ENCODE measurements at regions not wholly inside any gene's neighbourhood (a gene's known extent, or its start where the extent isn't known, plus 50 kb on each side); places are given as distances from the start of the nearest gene placed in this dataset.

GRCh38 chr6:81861281-81861680 lies 108.8 kb upstream of the TENT5A start:
- H3K36me3 ChIP-seq (ENCODE audit: control insufficient read depth, insufficient read depth, low read length) = no peaks in the 10 kb centered on the region
- no peaks in the 10 kb centered on the region for H3K9me3 ChIP-seq (ENCODE audit: control insufficient read depth, insufficient read depth, low read depth, low read length)
- no peak overlapping the region for H3K4me3 ChIP-seq (ENCODE audit: low read depth, low read length)
- no peak overlapping the region for H3K9ac ChIP-seq (ENCODE audit: low read length)
- no peaks in the 10 kb centered on the region for H3K27me3 ChIP-seq (ENCODE audit: control insufficient read depth, insufficient read depth, low read length)
- H3K27ac ChIP-seq (ENCODE audit: low read depth, low read length) = no peak overlapping the region
- H3K4me1 ChIP-seq (ENCODE audit: control insufficient read depth, insufficient read depth, low read length) = peaks cover 10% of the 10 kb centered on the region; the same call in 1 of the 2 replicates

DNA sequence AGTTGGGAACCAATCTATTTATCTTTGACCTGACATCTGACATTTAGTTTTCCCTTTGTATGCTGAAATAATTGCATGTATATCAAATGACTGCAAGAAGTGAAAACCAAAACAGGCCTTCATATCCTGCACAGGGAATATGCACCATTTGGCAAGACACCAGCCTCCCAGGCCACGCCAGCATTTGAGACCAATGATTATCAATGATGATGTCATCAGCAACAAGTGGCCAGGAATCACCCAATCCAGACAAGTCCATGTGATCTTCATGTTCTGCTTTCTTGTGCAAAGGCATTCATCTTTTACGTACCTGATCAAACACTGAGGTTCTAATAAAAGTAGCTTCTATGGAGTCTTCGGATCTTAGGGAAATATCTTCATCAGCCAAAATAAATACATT lies 107.4 kb upstream of the TENT5A start:
- Histone ChIP-seq H3K4me3 (ENCODE audit: low read depth, low read length) (no peak overlapping the region), H3K27me3 (ENCODE audit: control insufficient read depth, insufficient read depth, low read length) (no peaks in the 10 kb centered on the region), H3K4me1 (ENCODE audit: control insufficient read depth, insufficient read depth, low read length) (peaks cover 7% of the 10 kb centered on the region; the same call in 1 of the 2 replicates), H3K9me3 (ENCODE audit: control insufficient read depth, insufficient read depth, low read depth, low read length) (no peaks in the 10 kb centered on the region), H3K36me3 (ENCODE audit: control insufficient read depth, insufficient read depth, low read length) (no peaks in the 10 kb centered on the region), H3K9ac (ENCODE audit: low read length) (no peak overlapping the region), H3K27ac (ENCODE audit: low read depth, low read length) (no peak overlapping the region)

DNA sequence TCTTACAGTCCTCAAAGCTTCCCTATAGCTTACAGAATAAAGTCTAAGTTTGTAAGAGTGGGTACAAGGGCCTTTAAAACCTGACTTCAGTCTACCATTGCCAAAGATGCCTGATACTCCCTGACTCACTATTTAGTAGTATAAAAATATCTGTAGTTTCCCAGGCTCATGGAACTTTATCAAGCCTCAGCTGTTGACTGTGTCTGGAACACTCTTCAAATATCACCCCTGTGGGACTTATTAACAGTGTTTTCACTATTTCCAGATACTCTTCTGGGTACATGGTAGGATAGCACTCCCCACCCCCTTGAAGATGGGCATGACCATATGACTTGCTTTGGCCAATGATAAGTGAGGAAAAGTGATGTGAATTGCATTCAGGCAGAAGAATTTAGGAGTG lies 105.3 kb upstream of the TENT5A start:
- H3K36me3 ChIP-seq (ENCODE audit: control insufficient read depth, insufficient read depth, low read length) = no peaks in the 10 kb centered on the region
- H3K9me3 ChIP-seq (ENCODE audit: control insufficient read depth, insufficient read depth, low read depth, low read length) = no peaks in the 10 kb centered on the region

GRCh38 chr6:81856872-81857271 lies 104.4 kb upstream of the TENT5A start:
- no peaks in the 10 kb centered on the region for H3K4me1 ChIP-seq (ENCODE audit: control insufficient read depth, insufficient read depth, low read length)
- no peak overlapping the region for H3K4me3 ChIP-seq (ENCODE audit: low read depth, low read length)
- H3K27ac ChIP-seq (ENCODE audit: low read depth, low read length) = no peak overlapping the region
- no peaks in the 10 kb centered on the region for H3K36me3 ChIP-seq (ENCODE audit: control insufficient read depth, insufficient read depth, low read length)
- no peak overlapping the region for H3K9ac ChIP-seq (ENCODE audit: low read length)
- H3K27me3 ChIP-seq (ENCODE audit: control insufficient read depth, insufficient read depth, low read length) = no peaks in the 10 kb centered on the region
- H3K9me3 ChIP-seq (ENCODE audit: control insufficient read depth, insufficient read depth, low read depth, low read length) = no peaks in the 10 kb centered on the region

More for the DNA sequence above, 105.3 kb upstream of the TENT5A start:
- Histone ChIP-seq H3K4me3 (ENCODE audit: low read depth, low read length) (no peak overlapping the region), H3K27me3 (ENCODE audit: control insufficient read depth, insufficient read depth, low read length) (no peaks in the 10 kb centered on the region), H3K27ac (ENCODE audit: low read depth, low read length) (no peak overlapping the region), H3K4me1 (ENCODE audit: control insufficient read depth, insufficient read depth, low read length) (0 out of 2 replicates have a peak, but pooled peaks cover under 1% of the 10 kb centered on the region), H3K9ac (ENCODE audit: low read length) (no peak overlapping the region)

DNA sequence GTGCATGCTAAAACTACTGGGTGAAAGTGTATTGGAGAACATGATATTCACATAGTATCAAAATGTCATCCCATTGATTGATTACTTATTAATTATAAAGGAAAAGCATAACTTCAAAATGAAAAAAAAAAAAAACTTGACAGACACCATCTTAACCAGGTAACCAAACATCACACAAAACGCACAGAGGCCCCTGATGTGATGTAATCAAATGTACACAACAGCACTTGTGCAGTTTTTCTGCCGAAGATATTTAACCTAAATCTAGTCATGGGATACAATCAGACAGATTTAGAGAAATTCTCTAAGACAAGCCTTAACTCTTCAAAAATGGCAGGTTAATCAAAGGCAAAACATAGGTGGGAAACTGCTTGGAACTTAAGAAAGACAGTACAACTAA lies 102.0 kb upstream of the TENT5A start:
- no peaks in the 10 kb centered on the region for H3K9me3 ChIP-seq (ENCODE audit: control insufficient read depth, insufficient read depth, low read depth, low read length)
- no peaks in the 10 kb centered on the region for H3K4me1 ChIP-seq (ENCODE audit: control insufficient read depth, insufficient read depth, low read length)
- no peaks in the 10 kb centered on the region for H3K36me3 ChIP-seq (ENCODE audit: control insufficient read depth, insufficient read depth, low read length)
- H3K27ac ChIP-seq (ENCODE audit: low read depth, low read length) = no peak overlapping the region
- no peak overlapping the region for H3K9ac ChIP-seq (ENCODE audit: low read length)
- no peaks in the 10 kb centered on the region for H3K27me3 ChIP-seq (ENCODE audit: control insufficient read depth, insufficient read depth, low read length)
- no peak overlapping the region for H3K4me3 ChIP-seq (ENCODE audit: low read depth, low read length)

DNA sequence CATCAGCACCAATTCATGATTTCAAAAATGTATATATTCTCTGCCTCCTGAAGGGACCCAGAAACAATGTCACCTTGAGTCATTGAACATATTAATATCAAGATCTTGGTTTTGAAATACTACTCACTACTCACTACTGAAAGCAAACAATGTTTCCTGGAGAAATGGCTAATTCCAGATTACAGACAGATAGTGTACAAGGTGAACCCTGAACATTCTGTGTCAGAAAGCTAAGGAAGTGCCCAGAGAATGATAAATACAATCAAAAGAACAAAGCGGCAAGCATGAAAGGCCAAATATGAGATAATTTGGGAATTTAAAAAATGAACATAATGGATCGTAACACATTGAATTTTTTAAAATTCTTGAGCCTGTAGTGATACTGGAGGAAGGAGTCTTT lies 101.5 kb upstream of the TENT5A start:
- Histone ChIP-seq H3K4me3 (ENCODE audit: low read depth, low read length) (no peak overlapping the region), H3K4me1 (ENCODE audit: control insufficient read depth, insufficient read depth, low read length) (no peaks in the 10 kb centered on the region), H3K36me3 (ENCODE audit: control insufficient read depth, insufficient read depth, low read length) (no peaks in the 10 kb centered on the region), H3K27me3 (ENCODE audit: control insufficient read depth, insufficient read depth, low read length) (no peaks in the 10 kb centered on the region), H3K9ac (ENCODE audit: low read length) (no peak overlapping the region), H3K9me3 (ENCODE audit: control insufficient read depth, insufficient read depth, low read depth, low read length) (no peaks in the 10 kb centered on the region), H3K27ac (ENCODE audit: low read depth, low read length) (no peak overlapping the region)

GRCh38 chr6:81849248-81849647 lies 96.8 kb upstream of the TENT5A start:
- Histone ChIP-seq H3K9me3 (ENCODE audit: control insufficient read depth, insufficient read depth, low read depth, low read length) (no peaks in the 10 kb centered on the region), H3K27ac (ENCODE audit: low read depth, low read length) (no peak overlapping the region), H3K36me3 (ENCODE audit: control insufficient read depth, insufficient read depth, low read length) (no peaks in the 10 kb centered on the region), H3K9ac (ENCODE audit: low read length) (no peak overlapping the region), H3K4me1 (ENCODE audit: control insufficient read depth, insufficient read depth, low read length) (no peaks in the 10 kb centered on the region), H3K27me3 (ENCODE audit: control insufficient read depth, insufficient read depth, low read length) (no peaks in the 10 kb centered on the region), H3K4me3 (ENCODE audit: low read depth, low read length) (no peak overlapping the region)

DNA sequence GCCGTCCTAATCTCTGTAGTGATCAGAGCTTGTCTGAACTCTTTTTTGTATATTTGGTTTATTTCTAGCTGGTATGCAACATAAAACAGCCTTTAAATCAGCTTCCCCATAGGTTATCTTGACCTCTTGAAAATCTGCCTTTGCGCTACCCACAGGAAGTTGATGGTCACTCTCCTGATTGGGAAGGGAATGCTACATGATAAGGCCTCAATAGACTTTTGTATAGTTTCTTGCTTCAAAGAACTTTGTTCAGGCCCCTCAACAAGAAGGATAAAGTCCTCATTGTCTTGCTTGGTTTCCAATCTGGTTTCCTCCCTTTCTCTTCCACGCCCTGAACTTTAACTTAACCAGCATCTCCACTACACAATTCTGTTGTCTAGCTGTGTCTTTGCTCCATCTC lies 95.4 kb upstream of the TENT5A start:
- no peaks in the 10 kb centered on the region for H3K4me1 ChIP-seq (ENCODE audit: control insufficient read depth, insufficient read depth, low read length)
- no peaks in the 10 kb centered on the region for H3K27me3 ChIP-seq (ENCODE audit: control insufficient read depth, insufficient read depth, low read length)
- no peak overlapping the region for H3K4me3 ChIP-seq (ENCODE audit: low read depth, low read length)
- no peaks in the 10 kb centered on the region for H3K9me3 ChIP-seq (ENCODE audit: control insufficient read depth, insufficient read depth, low read depth, low read length)
- no peak overlapping the region for H3K27ac ChIP-seq (ENCODE audit: low read depth, low read length)
- no peak overlapping the region for H3K9ac ChIP-seq (ENCODE audit: low read length)
- no peaks in the 10 kb centered on the region for H3K36me3 ChIP-seq (ENCODE audit: control insufficient read depth, insufficient read depth, low read length)

DNA sequence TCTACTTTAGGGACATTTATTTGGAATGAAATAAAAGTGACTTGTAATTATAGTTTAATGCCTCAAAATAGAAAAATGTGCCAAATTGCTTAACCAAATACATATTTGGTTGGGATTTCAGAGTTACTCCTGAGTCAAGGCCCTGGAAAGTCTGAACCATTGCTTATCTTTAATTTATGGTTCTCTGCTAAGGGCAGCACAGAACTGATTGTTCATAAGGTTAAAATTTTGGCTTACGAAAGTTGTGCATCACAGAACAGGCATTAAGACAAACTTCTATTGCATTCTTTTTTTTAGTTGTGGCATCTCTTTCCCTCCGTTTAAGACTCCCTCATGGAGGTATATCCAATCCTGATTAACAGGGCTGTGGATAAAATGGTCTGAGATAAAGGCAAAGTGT lies 92.2 kb upstream of the TENT5A start:
- no peaks in the 10 kb centered on the region for H3K27me3 ChIP-seq (ENCODE audit: control insufficient read depth, insufficient read depth, low read length)
- no peaks in the 10 kb centered on the region for H3K9me3 ChIP-seq (ENCODE audit: control insufficient read depth, insufficient read depth, low read depth, low read length)
- H3K27ac ChIP-seq (ENCODE audit: low read depth, low read length) = no peak overlapping the region
- H3K36me3 ChIP-seq (ENCODE audit: control insufficient read depth, insufficient read depth, low read length) = no peaks in the 10 kb centered on the region
- no peaks in the 10 kb centered on the region for H3K4me1 ChIP-seq (ENCODE audit: control insufficient read depth, insufficient read depth, low read length)
- H3K9ac ChIP-seq (ENCODE audit: low read length) = no peak overlapping the region
- H3K4me3 ChIP-seq (ENCODE audit: low read depth, low read length) = no peak overlapping the region

DNA sequence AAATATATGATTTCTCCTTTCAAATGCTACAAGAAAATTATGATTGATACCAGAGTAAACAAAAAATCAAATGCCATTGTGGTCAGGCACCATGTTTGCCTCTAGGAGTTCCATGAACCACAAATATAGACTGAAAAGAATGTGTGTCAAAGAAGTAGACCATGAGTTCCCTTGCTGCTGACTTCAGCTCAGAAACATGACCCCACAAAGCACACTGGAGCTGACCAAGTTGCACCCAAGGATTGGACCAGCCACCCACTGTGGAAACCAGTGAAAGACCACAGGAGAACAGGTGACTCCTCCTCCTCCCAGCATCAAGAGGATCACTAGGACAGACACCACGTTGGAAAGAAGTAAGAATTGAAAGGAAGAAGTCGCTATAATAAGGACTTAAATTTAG lies 90.8 kb upstream of the TENT5A start:
- Histone ChIP-seq H3K9me3 (ENCODE audit: control insufficient read depth, insufficient read depth, low read depth, low read length) (no peaks in the 10 kb centered on the region), H3K4me3 (ENCODE audit: low read depth, low read length) (no peak overlapping the region), H3K9ac (ENCODE audit: low read length) (no peak overlapping the region), H3K27me3 (ENCODE audit: control insufficient read depth, insufficient read depth, low read length) (no peaks in the 10 kb centered on the region), H3K36me3 (ENCODE audit: control insufficient read depth, insufficient read depth, low read length) (no peaks in the 10 kb centered on the region), H3K4me1 (ENCODE audit: control insufficient read depth, insufficient read depth, low read length) (no peaks in the 10 kb centered on the region), H3K27ac (ENCODE audit: low read depth, low read length) (no peak overlapping the region)

DNA sequence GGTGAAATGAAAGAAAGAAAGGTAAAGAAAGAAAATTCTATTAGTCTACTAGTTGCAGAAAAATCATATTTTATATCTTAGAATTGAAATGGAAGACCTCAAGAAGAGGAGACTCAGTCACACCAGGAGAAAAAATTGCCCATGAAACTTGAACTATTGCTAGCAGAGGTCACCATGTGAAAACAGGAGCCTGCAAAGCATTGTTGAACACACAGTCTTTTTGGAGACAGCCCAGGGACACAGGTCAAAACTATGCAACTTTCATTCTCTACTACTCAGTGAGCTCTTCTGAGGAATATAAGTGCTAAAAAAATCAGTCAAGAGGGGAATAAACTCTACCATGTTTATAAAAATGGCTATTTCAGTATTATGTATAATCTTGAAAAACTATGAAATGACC lies 89.8 kb upstream of the TENT5A start:
- no peak overlapping the region for H3K4me3 ChIP-seq (ENCODE audit: low read depth, low read length)
- no peak overlapping the region for H3K9ac ChIP-seq (ENCODE audit: low read length)
- H3K27me3 ChIP-seq (ENCODE audit: control insufficient read depth, insufficient read depth, low read length) = no peaks in the 10 kb centered on the region
- no peaks in the 10 kb centered on the region for H3K9me3 ChIP-seq (ENCODE audit: control insufficient read depth, insufficient read depth, low read depth, low read length)
- no peaks in the 10 kb centered on the region for H3K4me1 ChIP-seq (ENCODE audit: control insufficient read depth, insufficient read depth, low read length)
- H3K27ac ChIP-seq (ENCODE audit: low read depth, low read length) = no peak overlapping the region
- H3K36me3 ChIP-seq (ENCODE audit: control insufficient read depth, insufficient read depth, low read length) = no peaks in the 10 kb centered on the region
